ENCODE measurements at regions not wholly inside any gene's neighbourhood (a gene's known extent, or its start where the extent isn't known, plus 50 kb on each side); places are given as distances from the start of the nearest gene placed in this dataset.

DNA sequence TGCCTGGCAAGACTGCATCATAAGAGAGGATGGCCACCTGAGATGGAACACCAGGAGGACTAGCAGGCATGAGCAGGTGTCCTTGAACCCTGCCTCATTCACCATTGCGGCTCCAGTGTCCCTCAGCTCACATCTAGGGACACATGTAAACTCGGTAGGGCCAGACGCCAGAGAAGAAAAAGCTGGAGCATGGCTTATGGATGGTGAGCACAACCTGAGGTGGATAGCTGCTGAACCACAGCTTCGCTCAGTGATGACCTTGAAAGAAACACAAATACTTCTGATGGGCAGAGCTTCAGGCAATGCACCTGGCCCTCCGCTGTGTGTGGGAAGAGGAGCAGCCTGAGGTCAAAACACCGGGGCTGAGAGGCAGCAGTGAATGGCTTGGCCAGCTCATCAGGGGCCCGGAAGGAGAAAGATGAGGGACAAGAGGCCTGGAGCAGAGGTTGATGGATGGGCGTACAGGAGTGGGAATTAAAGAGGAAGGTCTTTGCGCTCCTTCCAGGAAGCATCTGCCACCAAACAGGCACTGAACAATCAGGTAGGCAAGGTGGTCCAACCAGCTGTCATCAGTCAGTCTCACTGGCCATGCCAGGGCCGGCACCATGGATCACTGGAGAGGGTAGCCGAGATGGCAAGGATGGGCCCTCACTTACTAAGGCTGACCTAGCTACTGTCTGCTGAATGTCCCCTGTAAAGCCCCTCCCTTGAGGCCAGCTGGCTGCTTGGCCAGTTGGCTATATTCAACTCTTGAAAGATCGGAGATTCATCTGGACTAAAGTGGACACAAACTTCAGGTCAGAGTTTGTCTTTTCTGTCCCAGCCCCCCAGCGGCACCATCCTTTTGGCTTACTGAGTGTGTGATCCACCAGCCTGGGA, 89.7 kb downstream of the MYEOV start:
- H3K27me3 ChIP-seq (ENCODE audit: control insufficient read depth, insufficient read depth, low read length), result no peaks in the 10 kb centered on the region
- no peaks in the 10 kb centered on the region for H3K4me1 ChIP-seq (ENCODE audit: control insufficient read depth, insufficient read depth, low read length)
- H3K4me2 ChIP-seq (ENCODE audit: low read length), result no peak overlapping the region
- no peak overlapping the region for H3K9ac ChIP-seq (ENCODE audit: low read depth, low read length)
- peaks cover 7% of the 10 kb centered on the region for H3K9me3 ChIP-seq (replicated peaks; ENCODE audit: low read length)
- no peak overlapping the region for H3K4me3 ChIP-seq (ENCODE audit: low read length)
- no peaks in the 10 kb centered on the region for H3K36me3 ChIP-seq (ENCODE audit: insufficient read depth, low read length)

DNA sequence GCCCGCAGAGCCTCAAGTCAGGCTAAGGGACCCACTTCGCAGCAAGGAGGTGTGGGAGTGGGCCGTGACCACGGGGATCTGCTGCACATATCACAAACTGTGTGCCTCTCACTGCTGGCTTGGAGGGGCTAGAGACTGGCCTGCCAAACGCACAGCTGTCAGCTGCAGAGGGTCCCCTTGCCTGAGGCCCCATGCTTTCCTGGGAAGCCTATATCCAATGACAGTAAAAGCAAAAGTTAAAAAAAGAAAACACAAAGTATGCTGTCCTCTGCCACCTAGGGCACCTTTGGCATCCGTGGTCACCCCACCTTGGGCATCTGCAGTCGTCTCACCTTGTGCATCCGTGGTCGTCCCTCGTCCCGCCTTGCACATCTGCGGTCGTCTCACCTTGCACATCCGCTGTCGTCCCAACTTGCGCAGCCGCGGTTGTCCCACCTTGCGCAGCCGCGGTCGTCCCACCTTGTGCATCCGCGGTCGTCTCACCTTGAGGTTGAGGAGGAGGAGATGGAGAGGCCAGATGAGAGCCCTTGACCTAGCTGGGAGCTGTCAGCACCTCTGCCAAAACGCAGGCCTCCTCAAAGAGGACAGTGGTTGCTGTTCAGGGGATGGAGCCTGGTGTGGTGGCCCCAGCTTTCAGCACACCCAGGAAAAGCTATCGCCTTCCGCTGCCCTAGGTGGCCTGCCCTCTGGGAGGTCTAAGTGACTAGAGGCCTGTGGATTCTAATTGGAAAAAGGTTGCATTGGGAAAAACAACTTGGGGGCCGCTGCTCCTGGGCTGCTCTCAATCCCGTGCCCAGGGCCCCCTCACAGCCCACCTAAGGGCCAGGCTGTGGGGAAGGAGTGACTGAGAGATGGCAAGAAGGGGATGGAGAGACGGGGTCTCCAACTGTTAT, 90.5 kb downstream of the MYEOV start:
- Histone ChIP-seq H3K9me3 (replicated peaks; ENCODE audit: low read length) (peaks cover 7% of the 10 kb centered on the region), H3K4me1 (ENCODE audit: control insufficient read depth, insufficient read depth, low read length) (no peaks in the 10 kb centered on the region), H3K4me3 (ENCODE audit: low read length) (no peak overlapping the region), H3K9ac (ENCODE audit: low read depth, low read length) (no peak overlapping the region), H3K4me2 (ENCODE audit: low read length) (no peak overlapping the region), H3K36me3 (ENCODE audit: insufficient read depth, low read length) (no peaks in the 10 kb centered on the region), H3K27me3 (ENCODE audit: control insufficient read depth, insufficient read depth, low read length) (no peaks in the 10 kb centered on the region)

DNA sequence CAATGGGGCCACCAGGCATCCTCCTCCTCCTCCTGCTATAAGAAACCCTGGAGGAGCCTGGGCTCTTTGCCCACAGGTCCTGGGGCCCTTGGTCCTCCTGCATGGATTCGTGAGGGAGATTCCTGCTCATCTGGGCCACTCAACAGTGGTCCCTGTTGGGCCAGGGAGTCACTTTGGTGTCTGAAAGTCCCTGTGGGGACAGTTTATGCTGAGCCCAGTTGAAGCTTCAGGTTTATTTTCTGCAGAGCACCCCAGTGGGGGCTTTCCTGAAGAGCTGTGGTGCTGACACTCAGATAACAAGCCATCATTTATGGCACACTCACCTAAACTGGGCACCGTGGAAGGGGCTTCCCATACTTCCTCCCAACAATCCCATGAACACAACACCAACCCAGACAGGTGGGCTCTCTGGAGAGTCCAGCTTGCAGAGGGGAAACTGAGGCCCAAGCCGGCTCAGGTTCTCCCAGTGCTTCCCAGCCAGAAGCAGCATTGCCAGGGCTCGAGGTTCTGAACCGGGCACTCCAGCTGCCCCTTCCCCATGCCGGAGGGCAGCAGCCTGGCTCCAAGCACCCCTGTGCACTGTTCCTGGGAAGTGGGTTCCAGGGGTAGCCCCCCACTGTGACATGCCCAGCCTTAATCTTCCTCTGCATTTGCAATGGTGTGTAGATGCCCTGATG, 91.3 kb downstream of the MYEOV start:
- Histone ChIP-seq H3K4me3 (ENCODE audit: low read length) (no peak overlapping the region), H3K4me2 (ENCODE audit: low read length) (no peak overlapping the region), H3K4me1 (ENCODE audit: control insufficient read depth, insufficient read depth, low read length) (no peaks in the 10 kb centered on the region), H3K27me3 (ENCODE audit: control insufficient read depth, insufficient read depth, low read length) (no peaks in the 10 kb centered on the region), H3K9me3 (replicated peaks; ENCODE audit: low read length) (peaks cover 7% of the 10 kb centered on the region), H3K36me3 (ENCODE audit: insufficient read depth, low read length) (no peaks in the 10 kb centered on the region), H3K9ac (ENCODE audit: low read depth, low read length) (no peak overlapping the region)

DNA sequence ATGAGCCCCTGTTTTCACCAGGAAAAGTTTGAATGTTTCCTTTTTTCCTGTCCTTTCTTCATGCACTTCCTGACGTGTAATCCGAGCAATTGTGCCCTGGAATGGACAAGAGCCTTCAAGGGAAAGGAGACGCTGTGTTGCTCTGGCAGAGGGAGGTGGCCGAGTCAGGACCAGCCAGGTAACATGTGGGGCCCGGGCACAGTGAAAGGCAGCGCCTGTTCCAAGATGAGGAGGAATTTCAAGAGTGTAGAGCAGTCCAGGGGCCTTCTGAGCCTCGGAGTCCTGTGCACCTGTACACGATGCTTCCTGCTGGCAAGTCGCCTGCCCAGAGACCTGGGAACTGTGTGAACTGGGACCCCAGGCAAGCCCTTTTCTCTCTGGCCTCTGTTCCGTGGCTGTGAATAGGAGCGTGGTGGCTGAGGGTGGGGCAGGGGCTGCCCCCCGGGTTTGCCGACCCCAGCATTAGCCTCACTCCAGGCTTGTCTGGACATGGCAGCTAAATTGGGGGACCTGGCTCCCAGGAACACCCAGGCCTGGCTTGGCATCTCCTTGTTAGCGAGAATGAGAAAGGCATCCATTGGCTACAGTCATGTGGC, 92.0 kb downstream of the MYEOV start:
- Histone ChIP-seq H3K4me1 (ENCODE audit: control insufficient read depth, insufficient read depth, low read length) (no peaks in the 10 kb centered on the region), H3K9me3 (replicated peaks; ENCODE audit: low read length) (peaks cover 7% of the 10 kb centered on the region), H3K9ac (ENCODE audit: low read depth, low read length) (no peak overlapping the region), H3K36me3 (ENCODE audit: insufficient read depth, low read length) (no peaks in the 10 kb centered on the region), H3K4me2 (ENCODE audit: low read length) (no peak overlapping the region), H3K4me3 (ENCODE audit: low read length) (no peak overlapping the region), H3K27me3 (ENCODE audit: control insufficient read depth, insufficient read depth, low read length) (no peaks in the 10 kb centered on the region)

DNA sequence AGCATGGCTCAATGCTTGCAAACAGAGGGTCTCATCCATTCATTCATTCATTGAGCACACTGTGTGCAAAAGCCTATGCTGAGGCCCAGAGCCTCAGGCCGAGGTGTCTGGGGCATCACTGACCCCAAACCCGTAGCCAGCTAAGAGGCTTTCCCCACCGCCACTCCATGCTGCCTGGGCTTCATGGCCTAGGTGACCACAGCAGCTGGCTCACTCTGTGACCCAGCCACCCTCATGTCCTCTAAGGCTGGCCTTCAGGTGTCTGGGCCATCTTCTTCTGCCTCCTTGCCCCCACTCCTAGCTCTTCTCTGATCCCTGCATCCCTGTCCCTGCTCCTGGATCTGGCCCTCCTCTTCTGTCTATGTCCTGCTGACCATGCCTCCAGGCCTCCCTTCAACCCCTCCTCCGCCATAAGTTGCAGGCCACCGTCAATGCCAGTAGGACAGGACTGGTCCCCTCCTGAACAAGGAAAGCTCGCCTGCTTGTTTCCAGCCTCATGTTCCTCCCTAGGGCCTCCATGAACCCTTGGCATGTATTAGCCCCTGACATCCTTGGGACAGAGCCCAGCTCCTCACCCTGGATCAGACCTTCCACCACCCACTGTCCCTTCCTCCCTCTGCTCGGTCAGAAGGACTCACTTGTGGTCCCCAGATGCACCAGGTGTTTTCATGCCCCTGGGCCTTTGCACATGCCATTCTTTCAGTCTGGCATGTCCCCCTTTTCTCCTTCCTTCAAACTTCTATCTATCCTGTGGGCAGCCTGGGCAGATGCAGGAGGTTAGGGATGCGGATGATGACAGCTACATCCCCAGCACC, 92.8 kb downstream of the MYEOV start:
- Histone ChIP-seq H3K36me3 (ENCODE audit: insufficient read depth, low read length) (no peaks in the 10 kb centered on the region), H3K4me3 (ENCODE audit: low read length) (no peak overlapping the region), H3K9ac (ENCODE audit: low read depth, low read length) (no peak overlapping the region), H3K27me3 (ENCODE audit: control insufficient read depth, insufficient read depth, low read length) (no peaks in the 10 kb centered on the region), H3K9me3 (replicated peaks; ENCODE audit: low read length) (peaks cover 7% of the 10 kb centered on the region), H3K4me1 (ENCODE audit: control insufficient read depth, insufficient read depth, low read length) (no peaks in the 10 kb centered on the region), H3K4me2 (ENCODE audit: low read length) (no peak overlapping the region)

DNA sequence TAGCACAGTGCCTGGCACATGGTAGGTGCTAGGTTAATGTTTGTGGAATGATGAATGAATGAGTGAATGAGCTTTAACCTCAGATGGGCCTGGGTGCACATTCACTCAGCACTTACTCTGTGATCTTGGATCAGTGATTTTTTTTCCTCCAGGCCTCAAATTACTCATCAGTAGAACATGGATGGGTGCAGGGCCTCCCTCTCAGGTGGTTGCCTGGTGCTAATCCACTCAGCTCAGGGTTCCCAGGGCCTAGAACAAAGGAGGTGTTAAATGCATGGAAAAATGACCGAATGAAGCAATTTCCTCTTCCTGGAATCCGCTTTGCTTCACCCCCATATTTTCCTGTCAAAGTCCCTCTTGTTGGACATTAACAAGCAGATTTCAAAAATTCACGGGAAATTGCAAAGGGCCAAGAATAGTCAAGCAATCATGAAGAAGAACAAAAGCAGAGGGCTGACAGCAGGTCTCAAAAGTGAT, 93.5 kb downstream of the MYEOV start:
- Histone ChIP-seq H3K9ac (ENCODE audit: low read depth, low read length) (no peak overlapping the region), H3K27me3 (ENCODE audit: control insufficient read depth, insufficient read depth, low read length) (no peaks in the 10 kb centered on the region), H3K4me1 (ENCODE audit: control insufficient read depth, insufficient read depth, low read length) (no peaks in the 10 kb centered on the region), H3K4me3 (ENCODE audit: low read length) (no peak overlapping the region), H3K4me2 (ENCODE audit: low read length) (no peak overlapping the region), H3K36me3 (ENCODE audit: insufficient read depth, low read length) (no peaks in the 10 kb centered on the region), H3K9me3 (replicated peaks; ENCODE audit: low read length) (peaks cover 7% of the 10 kb centered on the region)

DNA sequence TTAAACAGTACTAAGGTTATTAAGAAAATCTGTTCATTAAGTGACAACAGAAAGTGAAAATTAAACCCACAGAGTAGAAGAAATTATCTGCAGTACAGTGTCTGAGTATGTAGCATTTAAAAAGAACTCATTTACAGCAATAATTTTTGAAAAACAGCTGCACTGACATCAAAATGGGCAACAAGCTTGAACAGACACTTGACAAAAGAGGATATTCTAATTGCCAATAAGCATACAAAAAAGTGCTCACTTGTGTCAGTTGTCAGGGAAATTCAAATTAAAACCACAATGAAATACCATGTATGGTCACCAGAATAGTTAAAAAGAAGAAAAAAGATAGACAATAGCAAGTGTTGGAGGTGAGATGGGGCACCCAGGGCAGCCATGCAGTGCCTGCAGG, 93.3 kb upstream of the LINC01488 start:
- H3K4me2 ChIP-seq (ENCODE audit: low read length), result no peak overlapping the region
- H3K36me3 ChIP-seq (ENCODE audit: insufficient read depth, low read length), result no peaks in the 10 kb centered on the region

DNA sequence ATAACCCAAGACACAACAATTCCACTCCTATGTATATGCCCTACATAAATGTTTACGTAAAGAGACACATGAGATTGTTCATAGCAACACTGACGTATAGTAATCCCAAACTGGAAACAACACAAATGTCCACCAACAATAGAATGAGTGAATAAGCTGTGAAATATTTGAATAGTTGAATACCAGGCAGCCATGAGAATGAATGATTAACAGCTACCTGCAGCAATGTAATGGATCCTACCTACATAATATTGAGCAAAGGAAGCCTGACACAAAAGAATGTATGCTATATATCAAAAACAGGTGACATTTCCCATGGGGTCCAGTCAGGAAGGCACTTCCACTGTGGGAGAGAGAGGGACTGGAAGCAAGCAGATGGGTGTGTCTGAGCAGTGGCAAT, 92.8 kb upstream of the LINC01488 start:
- no peak overlapping the region for H3K9ac ChIP-seq (ENCODE audit: low read depth, low read length)
- H3K9me3 ChIP-seq (replicated peaks; ENCODE audit: low read length), result peaks cover 7% of the 10 kb centered on the region
- H3K4me1 ChIP-seq (ENCODE audit: control insufficient read depth, insufficient read depth, low read length), result no peaks in the 10 kb centered on the region
- H3K27me3 ChIP-seq (ENCODE audit: control insufficient read depth, insufficient read depth, low read length), result no peaks in the 10 kb centered on the region
- no peak overlapping the region for H3K4me2 ChIP-seq (ENCODE audit: low read length)
- H3K4me3 ChIP-seq (ENCODE audit: low read length), result no peak overlapping the region
- no peaks in the 10 kb centered on the region for H3K36me3 ChIP-seq (ENCODE audit: insufficient read depth, low read length)

More for the DNA sequence above, 93.3 kb upstream of the LINC01488 start:
- H3K4me1 ChIP-seq (ENCODE audit: control insufficient read depth, insufficient read depth, low read length), result no peaks in the 10 kb centered on the region
- H3K9ac ChIP-seq (ENCODE audit: low read depth, low read length), result no peak overlapping the region
- no peaks in the 10 kb centered on the region for H3K27me3 ChIP-seq (ENCODE audit: control insufficient read depth, insufficient read depth, low read length)
- H3K9me3 ChIP-seq (replicated peaks; ENCODE audit: low read length), result peaks cover 7% of the 10 kb centered on the region
- H3K4me3 ChIP-seq (ENCODE audit: low read length), result no peak overlapping the region

DNA sequence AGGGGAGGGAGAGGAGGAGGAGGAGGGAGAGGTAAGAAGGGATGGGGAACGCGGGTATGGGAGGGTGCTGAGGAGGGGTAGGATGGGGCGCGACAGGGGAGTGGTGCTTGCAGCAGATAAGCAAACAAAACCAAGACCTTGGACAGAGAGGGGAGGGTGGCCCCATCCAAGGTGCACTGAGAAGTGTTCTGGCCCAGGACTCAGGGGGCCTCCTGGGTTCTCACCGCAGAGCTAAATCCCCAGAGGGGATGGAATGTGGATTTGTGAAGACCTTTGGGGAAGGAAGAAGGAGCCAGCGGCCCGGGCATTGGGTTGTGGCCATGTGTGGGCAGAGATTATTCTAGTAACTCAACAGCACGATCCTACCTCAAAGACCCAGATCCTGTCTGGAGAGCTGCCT, 90.9 kb upstream of the LINC01488 start:
- peaks cover 7% of the 10 kb centered on the region for H3K9me3 ChIP-seq (replicated peaks; ENCODE audit: low read length)

DNA sequence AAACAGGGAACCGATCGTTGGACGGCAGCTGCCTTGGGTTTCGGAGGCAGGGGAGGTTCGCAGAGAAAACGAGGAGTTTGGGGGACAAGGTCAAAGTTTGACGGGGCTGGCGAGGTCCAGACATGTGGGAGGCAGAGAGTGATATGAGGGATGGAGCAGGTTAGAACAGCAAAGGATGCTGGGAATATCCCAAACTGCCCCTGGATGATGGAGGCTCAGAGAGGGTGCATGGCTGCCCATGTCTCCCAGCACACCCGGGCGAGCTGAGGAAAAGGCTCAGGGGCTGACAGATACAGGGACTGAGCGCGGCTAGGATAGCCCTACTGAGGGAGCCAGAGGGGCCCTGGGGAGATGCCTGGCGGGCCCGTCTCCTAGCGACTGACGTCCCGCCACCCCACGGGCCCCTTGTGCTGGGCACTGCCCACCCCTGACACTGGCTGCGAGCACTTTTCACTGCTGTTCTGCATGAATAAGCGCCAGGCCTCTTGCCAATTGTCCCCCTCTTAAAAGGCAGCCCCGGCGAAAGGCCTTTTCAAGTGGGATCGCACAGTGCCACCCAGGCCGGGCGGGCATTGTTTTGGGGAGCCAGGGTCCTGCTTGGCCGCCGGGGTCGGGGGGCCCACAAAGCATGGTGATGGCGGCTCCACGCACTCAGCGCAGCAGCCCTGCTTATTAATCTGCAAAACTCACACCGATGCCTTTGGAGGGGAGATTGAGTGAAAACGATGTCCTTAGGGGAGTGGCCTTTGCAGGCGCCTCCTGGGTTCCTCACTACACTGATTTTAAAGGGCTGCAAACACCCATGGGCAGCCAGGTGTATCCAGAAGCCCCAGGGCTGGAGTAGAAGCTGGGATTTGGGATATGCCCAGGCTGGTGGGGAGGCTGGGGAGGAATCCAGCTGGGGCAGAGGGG, 90.0 kb upstream of the LINC01488 start:
- H3K4me2 ChIP-seq (ENCODE audit: low read length), result no peak overlapping the region
- no peaks in the 10 kb centered on the region for H3K36me3 ChIP-seq (ENCODE audit: insufficient read depth, low read length)
- peaks cover 7% of the 10 kb centered on the region for H3K9me3 ChIP-seq (replicated peaks; ENCODE audit: low read length)
- no peak overlapping the region for H3K9ac ChIP-seq (ENCODE audit: low read depth, low read length)
- no peak overlapping the region for H3K4me3 ChIP-seq (ENCODE audit: low read length)
- H3K4me1 ChIP-seq (ENCODE audit: control insufficient read depth, insufficient read depth, low read length), result peaks cover 10% of the 10 kb centered on the region
- no peaks in the 10 kb centered on the region for H3K27me3 ChIP-seq (ENCODE audit: control insufficient read depth, insufficient read depth, low read length)

More for the DNA sequence above, 90.9 kb upstream of the LINC01488 start:
- Histone ChIP-seq H3K4me2 (ENCODE audit: low read length) (no peak overlapping the region), H3K4me3 (ENCODE audit: low read length) (no peak overlapping the region), H3K27me3 (ENCODE audit: control insufficient read depth, insufficient read depth, low read length) (no peaks in the 10 kb centered on the region), H3K9ac (ENCODE audit: low read depth, low read length) (no peak overlapping the region), H3K36me3 (ENCODE audit: insufficient read depth, low read length) (no peaks in the 10 kb centered on the region), H3K4me1 (ENCODE audit: control insufficient read depth, insufficient read depth, low read length) (peaks cover 10% of the 10 kb centered on the region)

Measured in skeletal muscle satellite cell (primary cell).